Right ventricle myocardium inferior (tissue), 1 donor: ENCODE measurements at regions not wholly inside any gene's neighbourhood (a gene's known extent, or its start where the extent isn't known, plus 50 kb on each side); places are given as distances from the start of the nearest gene placed in this dataset.
"Not testable (repeated sequence)": the region's sequence is repeated elsewhere in the genome, so short reads cannot be mapped to it uniquely, and the experiment has no call there.

ENCODE experiments used
- ATAC-seq: fragments of 200-7000 bp; cut with Tn5 transposase; one replicate; pipeline ENCODE4 v1.9.1; 2020; ENCODE audit warnings: mild to moderate bottlenecking, moderate library complexity
- DNase-seq: peaks from one replicate; pipeline ENCODE4 v3.0.0; 2021; ENCODE audit errors: missing footprints
- intact Hi-C: fragments of 100-400 bp; cut with DNase I; formaldehyde crosslinking; loops from one replicate; pipeline ENCODE4 v1.11.0; 2022
- donor health status: DM: no; HTN: yes; CAD: no; lungs with severe emphysema.

DNA sequence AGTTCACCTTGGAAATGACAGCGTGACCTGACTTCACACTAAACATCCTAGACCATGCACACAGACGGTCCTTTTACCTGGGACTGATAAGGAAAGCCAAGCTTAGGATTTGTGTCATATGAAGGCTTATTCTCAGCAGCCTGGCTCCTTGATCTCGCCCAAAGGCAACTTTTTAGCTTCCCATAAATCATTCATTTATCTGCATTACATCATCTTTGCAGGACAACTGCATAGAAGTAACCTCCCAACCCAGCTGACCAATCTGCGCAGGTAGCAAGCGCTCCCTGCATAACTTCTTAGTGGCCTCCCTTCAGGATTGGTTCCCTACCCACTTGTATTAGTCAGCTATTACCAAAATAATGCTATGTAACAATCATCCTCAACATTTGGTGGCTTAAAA, 389.9 kb upstream of the PROK2 start:
- ATAC-seq: no peak
- intact Hi-C loops: no loop called here

DNA sequence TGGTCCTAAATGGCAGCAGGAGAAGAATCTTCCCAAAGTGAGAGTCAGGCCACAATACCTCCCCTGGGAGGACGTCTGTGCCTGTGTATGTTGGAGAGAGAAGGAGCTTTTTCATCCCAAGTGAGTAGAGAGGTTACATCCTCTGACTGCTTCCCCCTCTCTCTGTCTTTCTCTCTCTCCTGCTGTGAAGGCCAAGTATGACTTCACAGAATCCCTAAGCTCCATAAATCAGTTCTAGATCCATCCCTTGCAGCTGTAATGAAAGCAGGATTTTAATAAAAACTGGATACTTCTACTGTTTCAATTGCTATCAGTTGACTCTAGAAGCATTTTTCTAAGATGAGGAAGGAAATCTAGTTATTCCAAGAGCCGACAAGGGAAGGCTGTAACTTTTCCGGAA, 389.1 kb upstream of the PROK2 start:
- intact Hi-C loops: no loop called here
- DNase-seq (no peak), ATAC-seq (no peak)

More for the DNA sequence above, 389.9 kb upstream of the PROK2 start:
- DNase-seq: no peak

DNA sequence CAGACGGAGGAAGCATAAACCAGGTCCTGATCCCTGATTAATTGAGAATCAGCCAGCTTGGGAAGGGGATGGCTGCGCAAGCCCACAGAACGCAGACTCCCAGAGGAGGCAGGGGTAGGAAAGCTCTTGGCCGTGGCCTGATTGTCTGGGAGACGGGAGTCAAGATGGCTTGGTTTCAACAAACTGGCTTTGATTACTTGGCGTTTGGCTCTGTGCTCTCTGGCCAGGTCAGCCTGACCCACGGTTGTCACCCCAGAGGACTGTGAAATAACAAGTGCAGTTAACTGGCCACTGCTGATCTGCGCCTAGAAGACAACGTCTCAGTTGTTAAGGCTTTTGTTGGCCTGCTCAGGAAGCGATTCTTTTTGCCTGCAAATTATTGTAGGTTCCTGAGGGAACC, 387.0 kb upstream of the PROK2 start:
- DNase-seq (no peak), ATAC-seq (peak; percentile 82)

DNA sequence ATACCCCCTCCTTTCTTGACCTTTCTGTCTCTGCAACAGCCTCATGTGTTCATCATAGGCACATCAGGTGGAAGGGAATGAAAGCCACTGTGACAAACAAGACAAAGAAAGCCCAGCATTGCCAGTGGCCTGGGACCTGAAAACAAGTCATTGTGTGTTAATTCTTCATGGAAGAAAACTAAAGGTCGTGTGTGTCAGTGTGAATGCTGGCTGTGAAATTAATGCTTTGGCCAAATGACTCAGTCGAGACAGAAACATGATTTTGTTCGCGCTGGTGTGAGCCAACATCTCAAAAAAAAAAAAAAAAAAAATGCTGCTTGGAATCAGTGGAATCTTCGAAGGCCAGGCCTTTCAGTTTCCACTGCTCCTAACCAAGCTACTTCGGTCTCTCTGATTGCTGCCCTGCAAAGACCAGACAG, 386.5 kb upstream of the PROK2 start:
- no peak for DNase-seq
- ATAC-seq: peak; percentile 77
- intact Hi-C loops: no loop called here

More for the DNA sequence above, 387.0 kb upstream of the PROK2 start:
- intact Hi-C loops: no loop called here

DNA sequence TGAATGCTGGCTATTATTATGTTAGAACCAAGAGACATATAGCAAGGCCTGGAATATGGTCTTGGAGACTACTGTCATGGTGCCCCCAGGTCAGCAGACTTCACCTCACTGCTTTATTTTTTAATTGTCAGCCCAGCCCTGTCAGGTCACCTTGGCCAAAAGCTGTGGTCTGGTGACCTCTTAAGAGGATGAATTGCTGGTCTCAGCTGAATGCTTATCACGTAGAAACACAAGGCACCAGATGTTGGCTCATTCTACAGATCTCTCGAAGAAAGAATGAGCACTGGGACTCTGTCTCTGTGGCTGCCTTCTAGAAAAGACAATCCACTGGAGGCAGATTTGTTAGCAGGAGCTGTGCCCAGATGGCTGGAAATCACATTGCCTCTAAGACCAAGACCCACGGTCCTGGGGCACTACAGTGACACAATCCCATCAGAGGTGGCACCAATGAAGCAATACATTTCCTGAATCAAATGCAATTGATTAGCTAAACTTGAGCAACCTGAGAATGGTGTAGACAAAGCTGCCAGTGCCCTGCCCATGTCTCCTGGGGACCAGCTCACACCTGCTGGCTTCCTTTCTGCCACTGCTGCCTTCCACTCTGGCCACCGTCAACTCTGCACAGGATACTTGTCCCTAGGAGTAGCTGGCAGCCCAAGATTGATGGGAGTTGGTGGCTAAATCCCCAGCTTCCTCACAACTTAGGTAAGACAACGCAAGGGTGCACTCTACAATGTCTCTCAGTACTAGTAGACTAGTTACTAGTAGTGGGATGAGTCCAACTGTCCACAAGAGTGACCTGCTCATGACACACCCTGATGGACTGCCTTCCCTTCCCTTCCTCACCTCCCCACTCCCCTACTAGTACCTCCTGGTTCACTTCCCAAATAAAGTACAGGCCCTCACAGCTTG, 384.9 kb upstream of the PROK2 start:
- no peak for ATAC-seq
- intact Hi-C loops: no loop called here
- DNase-seq: no peak

DNA sequence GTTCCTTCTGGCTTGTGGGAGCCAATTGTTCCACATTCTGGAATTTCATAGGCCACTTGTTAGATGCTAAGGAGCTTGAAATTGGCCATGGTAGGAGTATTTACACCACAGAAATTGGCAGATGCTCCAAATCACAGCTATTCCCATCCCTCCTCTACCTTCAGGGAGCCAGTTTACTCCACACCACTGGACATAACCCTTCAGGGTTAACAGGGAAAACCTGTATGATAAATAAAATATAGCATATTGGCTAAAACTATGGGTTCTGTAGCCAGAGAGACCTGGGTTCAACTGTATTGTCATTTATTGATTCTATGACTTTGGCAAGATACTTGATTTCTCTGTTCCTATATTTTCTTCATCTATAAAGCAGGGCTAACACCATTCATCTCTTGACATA, 384.2 kb upstream of the PROK2 start:
- no peak for DNase-seq
- no peak for ATAC-seq
- intact Hi-C loops: no loop called here

DNA sequence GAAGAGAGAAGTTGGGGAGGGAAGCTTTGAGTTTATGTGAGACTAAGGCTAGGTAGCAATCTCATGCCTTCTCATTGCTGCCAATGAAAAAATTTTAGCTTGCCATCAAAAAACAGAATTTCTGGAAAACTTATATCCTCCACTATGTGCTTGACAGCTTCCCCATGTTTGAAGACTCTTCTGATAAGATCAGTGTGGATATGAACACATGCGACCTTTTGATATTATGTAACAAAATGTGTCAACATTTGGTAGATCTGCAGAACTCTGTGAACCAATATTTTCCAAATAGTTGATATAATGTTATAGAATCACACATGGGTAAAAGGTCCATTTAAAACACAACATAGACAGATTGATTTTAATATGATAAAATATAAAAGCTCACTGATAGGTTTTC, 380.9 kb upstream of the PROK2 start:
- intact Hi-C loops: no loop called here

DNA sequence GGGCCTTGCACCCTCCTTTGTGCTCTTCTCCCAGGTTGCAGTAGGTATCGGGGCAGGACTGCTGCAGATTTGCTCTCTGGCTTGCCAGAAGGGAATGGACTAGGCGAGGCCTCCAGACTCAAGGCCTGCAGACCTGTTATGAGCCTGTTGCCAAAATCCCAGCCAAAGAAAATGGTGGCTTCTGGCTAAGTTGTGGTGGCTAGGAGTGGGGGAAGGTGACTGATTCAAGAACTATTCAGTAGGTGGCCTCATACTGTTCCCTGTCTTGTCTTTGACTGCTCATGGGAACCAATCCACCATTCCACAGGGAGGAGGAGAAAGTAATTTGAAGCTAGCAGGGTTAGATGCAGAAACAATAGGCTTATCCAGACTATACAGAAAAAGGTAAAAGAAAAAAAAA, 380.4 kb upstream of the PROK2 start:
- intact Hi-C loops: no loop called here
- DNase-seq: no peak
- ATAC-seq: no peak

More for the DNA sequence above, 380.9 kb upstream of the PROK2 start:
- no peak for ATAC-seq
- no peak for DNase-seq

DNA sequence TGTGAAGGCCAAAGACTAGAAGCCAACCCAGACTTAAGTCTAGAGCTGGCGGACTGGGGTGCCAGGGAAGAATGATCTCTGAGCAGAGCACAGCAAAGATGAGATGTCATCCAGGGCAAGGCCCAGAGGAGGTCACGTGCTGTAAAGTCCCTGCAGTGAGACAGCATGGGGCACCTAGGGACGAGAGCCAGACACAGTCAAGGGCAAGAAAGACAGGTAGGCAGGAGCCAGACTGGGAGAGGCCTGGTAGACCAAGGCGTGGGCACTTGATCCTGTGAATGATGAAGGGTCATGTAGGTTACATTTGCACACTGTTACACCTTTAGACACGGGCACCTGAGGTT, 379.7 kb upstream of the PROK2 start:
- ATAC-seq: no peak
- intact Hi-C loops: no loop called here
- no peak for DNase-seq

DNA sequence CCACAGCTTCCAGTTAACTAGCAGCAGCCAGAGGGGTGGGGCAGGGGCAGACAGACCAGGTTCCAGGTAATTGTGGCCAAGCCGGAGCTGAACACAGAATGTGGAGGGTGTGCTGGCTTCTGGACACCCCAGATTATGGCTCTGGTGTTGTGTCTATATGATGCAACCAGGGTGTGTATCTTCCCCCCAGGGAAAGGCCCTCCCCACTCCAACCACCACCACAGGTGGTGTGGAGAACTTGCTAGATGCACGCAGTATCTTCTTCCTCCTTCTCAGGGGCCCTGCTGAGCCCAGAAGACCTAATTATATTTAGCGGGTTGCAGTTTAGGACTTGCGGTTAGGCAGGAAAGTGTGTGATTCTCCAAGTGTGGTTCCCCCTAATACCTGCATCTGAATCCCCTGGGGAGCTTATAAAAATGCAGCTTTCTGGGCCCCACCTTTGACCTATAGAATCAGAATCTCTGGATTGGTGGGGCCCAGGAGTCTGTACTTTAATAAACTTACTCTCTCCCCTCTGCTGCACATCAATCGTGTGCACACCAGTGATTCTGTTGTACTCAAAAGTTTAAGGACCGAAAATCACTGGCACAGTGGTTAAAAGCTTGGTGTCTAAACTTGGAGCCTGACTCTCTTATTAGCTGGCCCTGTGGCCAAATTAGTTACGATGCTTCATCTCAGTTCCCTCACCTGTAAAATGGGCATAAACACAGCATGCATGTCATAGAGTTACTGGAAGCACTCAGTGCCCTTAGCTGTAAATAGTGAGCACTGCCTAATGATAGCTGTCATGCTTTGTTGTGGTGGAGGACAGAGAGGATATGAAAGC, 379.1 kb upstream of the PROK2 start:
- DNase-seq: no peak
- intact Hi-C loops: no loop called here
- ATAC-seq: no peak

DNA sequence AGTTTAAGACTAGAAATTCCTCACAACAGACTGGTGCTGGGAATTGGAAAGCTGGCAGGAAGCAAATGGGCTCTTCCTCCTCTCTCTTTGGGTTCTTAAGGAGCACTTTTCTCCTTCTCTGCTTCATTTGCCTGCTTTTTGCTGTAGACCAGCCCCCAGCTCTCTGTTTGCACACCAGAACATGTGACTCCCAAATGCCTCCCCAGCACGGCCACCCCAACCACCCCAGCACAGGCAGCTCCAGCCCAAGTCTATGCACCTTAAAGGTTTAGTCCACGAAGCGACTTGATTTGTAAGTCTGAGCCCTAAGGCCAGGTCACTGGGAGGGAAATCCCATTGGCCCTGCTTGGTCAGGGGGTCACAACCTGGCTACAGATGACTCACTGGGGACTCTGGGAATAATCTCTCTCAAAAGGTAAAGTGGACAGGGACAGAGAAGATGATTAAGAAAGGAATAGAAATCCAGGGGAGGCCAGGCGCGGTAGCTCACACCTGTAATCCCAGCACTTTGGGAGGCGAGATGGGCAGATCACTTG, 377.8 kb upstream of the PROK2 start:
- ATAC-seq (no peak), DNase-seq (no peak)
- intact Hi-C loops: no loop called here

DNA sequence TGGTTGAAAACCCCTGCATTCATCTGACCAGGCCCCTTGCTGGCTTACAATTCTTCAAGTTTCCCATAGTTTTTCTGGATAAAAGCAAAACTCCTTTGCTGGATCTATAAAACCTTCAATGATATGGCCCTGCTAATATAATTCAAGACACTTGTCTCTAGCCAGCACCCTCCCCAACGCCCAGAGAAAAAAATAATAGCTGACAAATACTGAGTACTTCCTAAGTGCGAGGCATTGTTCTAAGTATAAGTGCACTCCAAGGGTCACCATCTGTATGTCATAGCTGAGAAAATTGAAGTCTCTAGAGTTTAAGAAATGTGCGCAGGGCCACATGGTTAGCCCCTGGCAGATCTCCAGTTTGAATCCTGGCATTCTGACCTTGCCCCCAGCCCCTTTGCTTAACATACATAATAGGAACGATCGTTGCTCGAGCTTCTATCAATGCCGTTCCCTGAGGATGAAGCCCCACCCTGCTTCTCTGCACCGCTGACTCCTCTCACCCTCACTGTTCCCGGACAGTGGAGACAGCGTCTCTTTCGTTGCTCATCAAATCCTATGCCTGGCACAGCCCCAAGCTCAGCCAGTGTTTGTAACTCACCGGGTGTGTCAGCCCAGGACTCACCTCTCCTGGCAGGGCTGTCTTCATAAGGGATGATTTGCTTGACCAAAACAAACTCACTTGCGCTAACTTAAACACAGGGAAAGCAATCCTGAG, 377.1 kb upstream of the PROK2 start:
- no peak for ATAC-seq
- DNase-seq: no peak
- intact Hi-C loops: no loop called here

DNA sequence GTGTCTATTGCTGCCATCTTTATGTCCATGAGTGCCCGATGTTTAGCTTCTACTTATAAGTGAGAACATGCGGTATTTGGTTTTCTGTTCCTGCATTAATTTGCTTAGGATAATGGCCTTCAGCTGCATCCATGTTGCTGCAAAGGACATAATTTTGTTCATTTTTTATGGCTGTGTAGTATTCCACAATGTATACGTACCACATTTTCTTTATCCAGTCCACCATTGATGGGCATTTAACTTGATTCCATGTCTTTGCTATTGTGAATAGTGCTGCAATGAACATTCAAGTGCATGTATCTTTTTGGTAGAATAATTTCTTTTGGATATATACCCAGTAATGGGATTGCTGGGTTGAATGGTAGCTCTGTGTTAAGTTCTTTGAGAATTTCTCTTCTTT, 376.3 kb upstream of the PROK2 start:
- intact Hi-C loops, ATAC-seq, DNase-seq: not testable (repeated sequence)

DNA sequence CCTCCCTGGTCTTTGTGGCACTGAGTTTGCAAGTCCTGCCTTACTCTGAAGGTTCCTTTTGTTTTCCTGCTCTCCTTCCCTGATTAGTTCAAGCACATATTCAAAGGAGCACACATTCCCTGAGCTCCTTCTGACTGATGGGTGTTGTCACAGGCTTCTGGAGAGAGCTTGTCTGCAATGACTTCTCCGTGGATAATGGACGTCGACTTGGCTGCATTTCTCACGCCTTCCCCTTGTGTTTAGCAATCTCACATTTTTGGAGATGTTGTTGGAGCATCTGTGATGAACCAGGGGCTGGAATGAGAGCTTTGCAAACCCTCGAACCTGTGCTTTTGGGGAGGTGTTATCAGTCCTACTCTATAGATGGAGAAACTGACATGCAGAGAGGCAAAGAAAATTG, 375.4 kb upstream of the PROK2 start:
- intact Hi-C loops: no loop called here
- ATAC-seq: no peak

DNA sequence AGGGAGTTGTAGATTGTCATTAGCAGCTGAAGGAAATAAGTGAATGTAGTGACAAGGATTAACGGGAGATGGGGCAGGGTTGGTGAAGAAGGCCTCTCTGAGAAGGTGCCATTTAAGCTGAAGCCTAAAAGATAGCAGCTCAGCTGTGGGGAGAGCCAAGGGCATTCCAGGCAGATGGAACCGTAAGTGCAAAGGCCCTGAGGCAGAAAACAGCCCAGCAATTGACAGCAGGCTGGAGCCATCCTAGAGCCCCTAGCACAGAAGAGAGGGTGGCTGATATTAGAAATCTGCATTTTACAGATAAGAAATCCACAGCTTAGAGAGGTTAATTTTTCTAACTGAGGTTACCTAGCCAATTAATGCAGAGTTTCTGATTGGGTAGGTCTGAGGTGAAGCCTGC, 374.5 kb upstream of the PROK2 start:
- intact Hi-C loops: loop anchor here (10.0 kb wide), 1 partner anchor 285 kb away; the partner anchor contains the start of gene RYBP
- ATAC-seq (no peak), DNase-seq (no peak)

More for the DNA sequence above, 375.4 kb upstream of the PROK2 start:
- DNase-seq: no peak

DNA sequence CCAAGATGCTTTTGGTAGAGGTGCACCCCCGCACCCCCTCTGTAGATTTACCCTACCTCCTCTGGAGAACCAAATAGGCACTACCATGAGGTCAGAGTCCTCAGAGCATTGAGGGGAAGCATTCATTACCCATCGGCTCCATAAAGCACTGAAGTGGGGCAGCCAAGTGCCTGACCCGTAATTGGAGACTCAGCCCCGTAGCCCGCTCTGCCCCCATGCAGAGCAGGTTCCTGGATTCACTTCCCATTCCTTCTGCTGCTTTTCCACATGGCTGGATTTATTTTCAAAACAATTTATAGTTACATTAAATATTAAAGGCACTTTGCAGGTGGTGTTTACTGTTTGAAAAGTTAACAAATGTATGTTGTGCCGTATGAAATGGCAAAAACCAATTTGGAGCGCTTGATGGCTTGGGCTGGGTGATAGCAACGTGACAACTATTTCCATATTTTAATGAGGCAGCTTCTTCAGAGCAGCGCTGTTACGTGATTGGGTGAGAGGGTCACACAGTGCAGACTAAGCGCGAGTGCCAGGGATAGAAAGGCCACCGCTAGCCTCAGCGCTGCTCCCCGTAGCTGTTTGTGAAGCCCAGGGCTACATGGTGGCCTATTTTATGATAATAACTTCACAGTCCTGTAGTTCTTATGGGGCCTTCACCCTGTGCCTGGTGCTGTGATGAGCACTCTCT, 373.8 kb upstream of the PROK2 start:
- no peak for ATAC-seq
- intact Hi-C loops: loop anchor here (10.0 kb wide), 1 partner anchor 286 kb away; the partner anchor contains the start of gene RYBP
- DNase-seq: no peak

DNA sequence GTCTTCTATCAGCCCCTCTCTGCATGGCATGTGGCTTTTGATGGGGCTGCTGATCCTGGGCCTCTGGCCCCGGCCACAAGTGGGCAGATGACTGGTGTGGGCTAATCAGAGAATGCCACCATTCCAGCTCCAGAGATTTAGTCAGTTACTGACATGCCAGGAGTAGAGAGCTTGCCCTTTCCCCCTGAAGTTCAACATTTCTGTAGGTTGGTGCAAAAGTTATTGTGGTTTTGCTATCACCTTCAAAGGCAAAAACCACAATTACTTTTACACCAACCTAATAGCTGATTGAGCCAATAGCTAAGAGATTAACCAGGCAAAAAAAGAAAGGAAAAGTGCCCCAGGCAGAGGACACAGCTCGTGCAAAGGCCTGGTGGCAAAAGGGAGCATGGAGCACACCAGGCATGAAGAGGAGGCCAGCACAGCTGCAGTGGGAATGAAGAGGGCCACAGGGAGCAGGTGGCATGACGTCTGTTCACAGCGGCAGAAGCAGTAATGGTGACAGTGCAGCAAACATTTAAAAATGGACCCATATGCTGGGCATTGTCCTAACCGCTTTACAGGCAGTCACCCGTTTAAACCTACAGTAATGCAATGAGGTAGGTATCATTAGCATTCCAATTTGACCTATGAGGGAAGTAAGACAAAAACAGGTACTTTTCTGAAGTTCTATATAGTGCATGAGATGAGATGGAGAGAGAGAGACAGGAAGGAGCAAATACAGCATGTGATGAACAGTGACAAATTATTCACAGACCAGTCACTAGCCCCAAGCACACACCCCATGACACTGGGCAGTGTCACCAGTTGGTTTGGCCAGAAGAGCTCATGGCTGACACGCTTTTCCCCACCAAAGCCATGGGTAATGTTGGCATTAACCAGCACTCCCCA, 373.0 kb upstream of the PROK2 start:
- intact Hi-C loops: loop anchor here (10.0 kb wide), 1 partner anchor 287 kb away; the partner anchor contains the start of gene RYBP
- no peak for DNase-seq
- no peak for ATAC-seq
